NB4 (cell line): ENCODE measurements at regions not wholly inside any gene's neighbourhood (a gene's known extent, or its start where the extent isn't known, plus 50 kb on each side); places are given as distances from the start of the nearest gene placed in this dataset.

ENCODE experiments used
- DNase-seq: peaks from one replicate; pipeline ENCODE4 v3.0.0; 2010; ENCODE audit warnings: low read depth
- H3K4me3 ChIP-seq: one replicate; pipeline ENCODE4 v1.5.1; 2011; ENCODE audit warnings: mild to moderate bottlenecking, low read depth, low read length, moderate library complexity
- CTCF ChIP-seq: IDR thresholded peaks from one replicate; pipeline ENCODE4 v1.5.1; 2012; ENCODE audit warnings: low read depth, low read length
- MAX ChIP-seq: IDR thresholded peaks from 2 replicates; pipeline ENCODE4 v1.6.1; 2011; ENCODE audit warnings: low read depth, low read length
- MYC ChIP-seq: IDR thresholded peaks from 2 replicates; pipeline ENCODE4 v1.6.1; 2011; ENCODE audit warnings: low read depth, low read length
- POLR2A ChIP-seq: IDR thresholded peaks from 2 replicates; pipeline ENCODE4 v1.6.1; 2011; ENCODE audit warnings: mild to moderate bottlenecking; ENCODE audit not compliant: insufficient read length; ENCODE audit errors: extremely low read depth

DNA sequence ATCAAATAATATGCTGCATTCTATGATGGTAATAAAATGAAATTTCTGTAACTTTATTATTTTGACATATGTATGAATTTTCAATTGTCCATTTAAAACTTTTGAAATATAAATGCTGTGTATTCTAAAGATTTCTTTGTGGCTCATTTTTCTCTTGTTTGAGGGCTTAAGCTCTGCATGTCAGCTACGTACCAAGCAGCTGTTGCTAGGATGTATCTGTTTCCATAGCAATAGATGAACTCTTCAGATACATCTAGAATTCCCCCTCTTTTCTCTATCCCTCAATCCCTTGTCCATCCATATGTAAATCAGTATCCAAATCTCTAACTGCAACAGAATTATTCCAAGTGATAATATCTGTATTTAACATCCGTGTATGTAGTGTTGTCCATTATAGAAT is 76.5 kb upstream of the OPRM1 start:
- H3K4me3 ChIP-seq, result no peak overlapping the region
- no peak for TF ChIP-seq CTCF
- TF ChIP-seq POLR2A, result no peak
- no peak for TF ChIP-seq MYC
- DNase-seq, result no peak

DNA sequence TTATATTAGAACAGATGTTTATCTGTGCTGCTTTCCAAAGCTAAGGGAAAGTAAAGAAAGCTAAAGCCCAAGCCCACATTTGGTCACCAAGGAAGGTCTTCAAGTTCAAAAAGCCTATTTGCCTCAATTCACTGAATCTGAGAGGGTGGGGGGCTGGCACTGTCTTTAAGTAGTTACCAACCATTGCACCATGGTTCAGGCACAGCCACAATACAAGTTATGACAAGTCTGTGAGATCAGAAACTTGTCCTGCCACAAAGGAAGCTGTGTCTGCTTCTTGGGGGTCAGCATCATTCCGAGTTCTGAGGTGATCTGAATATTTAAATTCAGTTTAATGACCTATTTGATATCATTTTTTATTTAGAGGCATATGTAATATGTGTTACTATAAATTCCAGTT is 78.3 kb upstream of the OPRM1 start:
- no peak overlapping the region for H3K4me3 ChIP-seq
- no peak for TF ChIP-seq POLR2A
- TF ChIP-seq MAX, result no peak
- no peak for TF ChIP-seq MYC
- no peak for TF ChIP-seq CTCF
- DNase-seq, result no peak

- no peak for DNase-seq
- TF ChIP-seq POLR2A (no peak), CTCF (no peak), MYC (no peak), MAX (no peak)
- H3K4me3 ChIP-seq, result no peak overlapping the region
These were observed 78.8 kb upstream of the OPRM1 start for GRCh38 chr6:153960281-153960680.

- TF ChIP-seq CTCF (no peak), POLR2A (no peak), MYC (no peak), MAX (no peak)
- no peak for DNase-seq
These were observed 79.8 kb upstream of the OPRM1 start for GRCh38 chr6:153959276-153959675.

DNA sequence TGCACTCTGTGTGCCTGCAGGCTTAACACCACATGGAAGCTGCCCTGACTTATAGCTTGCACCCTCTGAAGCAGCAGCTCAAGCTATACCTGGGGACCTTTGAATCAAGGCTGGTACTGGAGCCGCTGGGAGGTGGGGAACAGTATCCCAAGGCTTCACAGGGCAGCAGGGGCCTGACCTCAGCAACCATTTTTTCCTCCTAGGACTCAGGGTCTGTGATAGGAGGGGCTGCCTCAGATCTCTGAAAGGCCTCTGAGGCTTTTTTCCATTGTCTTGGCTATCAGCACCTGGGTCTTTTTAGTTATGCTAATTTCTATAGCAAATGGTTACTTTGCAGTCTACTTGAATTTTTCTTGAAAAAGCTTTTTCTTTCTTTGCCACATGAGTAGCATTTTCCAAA is 80.2 kb upstream of the OPRM1 start:
- TF ChIP-seq MYC, result no peak
- TF ChIP-seq CTCF, result no peak
- no peak for TF ChIP-seq MAX
- TF ChIP-seq POLR2A, result no peak
- no peak overlapping the region for H3K4me3 ChIP-seq
- DNase-seq, result no peak

More at GRCh38 chr6:153959276-153959675, 79.8 kb upstream of the OPRM1 start:
- no peak overlapping the region for H3K4me3 ChIP-seq

DNA sequence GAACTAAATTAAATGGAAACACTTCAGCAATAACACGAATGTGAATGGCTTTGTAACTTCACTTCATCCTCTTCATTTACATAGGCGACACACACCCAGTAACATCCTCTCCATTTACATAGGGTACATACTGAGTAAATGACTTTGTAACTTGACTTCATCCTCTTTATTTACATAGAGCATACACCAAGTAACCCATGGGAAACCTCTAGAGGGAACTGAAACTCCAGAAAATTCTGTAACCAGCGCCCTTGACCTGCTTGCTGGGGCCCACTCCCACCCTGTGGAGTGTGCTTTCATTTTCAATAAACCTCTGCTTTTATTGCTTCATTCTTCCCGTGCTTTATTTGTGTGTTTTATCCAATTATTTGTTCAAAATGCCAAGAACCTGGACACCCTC is 81.6 kb upstream of the OPRM1 start:
- DNase-seq, result no peak
- TF ChIP-seq MYC (no peak), MAX (no peak), POLR2A (no peak), CTCF (no peak)

More for the DNA sequence above, 81.6 kb upstream of the OPRM1 start:
- no peak overlapping the region for H3K4me3 ChIP-seq
